Activated naive CD4-positive, alpha-beta T cell treated with anti-CD3 and anti-CD28 coated beads, Interleukin-2, amount 50 U/mL, for 24 hours (primary cell): ENCODE measurements at regions not wholly inside any gene's neighbourhood (a gene's known extent, or its start where the extent isn't known, plus 50 kb on each side); places are given as distances from the start of the nearest gene placed in this dataset.
"Not testable (repeated sequence)": the region's sequence is repeated elsewhere in the genome, so short reads cannot be mapped to it uniquely, and the experiment has no call there.

Source experiments
- H3K27ac Mint-ChIP-seq: one replicate; pipeline ENCODE4 v1.8.0; 2021; ENCODE audit warnings: mild to moderate bottlenecking, mixed read lengths
- H3K27me3 Mint-ChIP-seq: one replicate; pipeline ENCODE4 v1.8.0; 2021; ENCODE audit warnings: mixed read lengths
- H3K36me3 Mint-ChIP-seq: one replicate; pipeline ENCODE4 v1.8.0; 2021; ENCODE audit warnings: mixed read lengths
- H3K4me1 Mint-ChIP-seq: one replicate; pipeline ENCODE4 v1.8.0; 2021; ENCODE audit warnings: mixed read lengths
- H3K4me3 Mint-ChIP-seq: one replicate; pipeline ENCODE4 v1.8.0; 2021; ENCODE audit warnings: mild to moderate bottlenecking, mixed read lengths
- H3K9me3 Mint-ChIP-seq: one replicate; pipeline ENCODE4 v1.8.0; 2021; ENCODE audit warnings: mixed read lengths

GRCh38 chr7:94311515-94311914 is 83.2 kb upstream of the COL1A2 start:
- Mint-ChIP-seq H3K27me3 (peaks cover 4% of the 10 kb centered on the region), H3K9me3 (peaks cover 14% of the 10 kb centered on the region), H3K27ac (no peak overlapping the region), H3K4me1 (no peaks in the 10 kb centered on the region), H3K4me3 (no peak overlapping the region), H3K36me3 (no peaks in the 10 kb centered on the region)

- Mint-ChIP-seq H3K27me3 (peaks cover 4% of the 10 kb centered on the region), H3K4me1 (no peaks in the 10 kb centered on the region), H3K36me3 (no peaks in the 10 kb centered on the region), H3K9me3 (peaks cover 8% of the 10 kb centered on the region), H3K27ac (no peak overlapping the region), H3K4me3 (no peak overlapping the region)
Observed at GRCh38 chr7:94313926-94314325, 80.8 kb upstream of the COL1A2 start.

- Mint-ChIP-seq H3K4me1 (no peaks in the 10 kb centered on the region), H3K9me3 (peaks cover 3% of the 10 kb centered on the region), H3K27me3 (peaks cover 2% of the 10 kb centered on the region), H3K36me3 (no peaks in the 10 kb centered on the region), H3K4me3 (no peak overlapping the region), H3K27ac (no peak overlapping the region)
Observed at GRCh38 chr7:94314413-94315410, 80.0 kb upstream of the COL1A2 start.

GRCh38 chr7:94321138-94321537 is 73.6 kb upstream of the COL1A2 start:
- not testable (repeated sequence) for H3K27ac Mint-ChIP-seq, H3K9me3 Mint-ChIP-seq, H3K36me3 Mint-ChIP-seq, H3K4me1 Mint-ChIP-seq, H3K4me3 Mint-ChIP-seq, H3K27me3 Mint-ChIP-seq

GRCh38 chr7:94323844-94324243 is 70.9 kb upstream of the COL1A2 start:
- Mint-ChIP-seq H3K4me3 (no peak overlapping the region), H3K4me1 (no peaks in the 10 kb centered on the region), H3K9me3 (no peaks in the 10 kb centered on the region), H3K27me3 (peaks cover 1% of the 10 kb centered on the region), H3K27ac (no peak overlapping the region), H3K36me3 (no peaks in the 10 kb centered on the region)

GRCh38 chr7:94324380-94325121 is 70.1 kb upstream of the COL1A2 start:
- Mint-ChIP-seq H3K9me3 (no peaks in the 10 kb centered on the region), H3K27me3 (peaks cover 1% of the 10 kb centered on the region), H3K27ac (no peak overlapping the region), H3K4me1 (no peaks in the 10 kb centered on the region), H3K36me3 (no peaks in the 10 kb centered on the region), H3K4me3 (no peak overlapping the region)

GRCh38 chr7:94325122-94325475 is 69.6 kb upstream of the COL1A2 start:
- H3K27ac Mint-ChIP-seq, result no peak overlapping the region
- H3K4me1 Mint-ChIP-seq, result no peaks in the 10 kb centered on the region
- H3K4me3 Mint-ChIP-seq, result no peak overlapping the region
- no peaks in the 10 kb centered on the region for H3K9me3 Mint-ChIP-seq
- H3K27me3 Mint-ChIP-seq, result peaks cover 1% of the 10 kb centered on the region
- no peaks in the 10 kb centered on the region for H3K36me3 Mint-ChIP-seq

GRCh38 chr7:94330269-94331020 is 64.2 kb upstream of the COL1A2 start:
- Mint-ChIP-seq H3K36me3 (no peaks in the 10 kb centered on the region), H3K4me3 (no peak overlapping the region), H3K9me3 (no peaks in the 10 kb centered on the region), H3K4me1 (no peaks in the 10 kb centered on the region), H3K27me3 (no peaks in the 10 kb centered on the region), H3K27ac (no peak overlapping the region)

- H3K27ac Mint-ChIP-seq, result no peak overlapping the region
Observed at GRCh38 chr7:94332571-94332970, 62.1 kb upstream of the COL1A2 start.

GRCh38 chr7:94333810-94334209 is 60.9 kb upstream of the COL1A2 start:
- Mint-ChIP-seq H3K4me3 (no peak overlapping the region), H3K4me1 (no peaks in the 10 kb centered on the region), H3K27ac (no peak overlapping the region), H3K27me3 (peaks cover 2% of the 10 kb centered on the region), H3K36me3 (no peaks in the 10 kb centered on the region), H3K9me3 (no peaks in the 10 kb centered on the region)

More at GRCh38 chr7:94332571-94332970, 62.1 kb upstream of the COL1A2 start:
- no peaks in the 10 kb centered on the region for H3K4me1 Mint-ChIP-seq
- H3K27me3 Mint-ChIP-seq, result peaks cover under 1% of the 10 kb centered on the region
- no peaks in the 10 kb centered on the region for H3K9me3 Mint-ChIP-seq
- H3K36me3 Mint-ChIP-seq, result no peaks in the 10 kb centered on the region
- H3K4me3 Mint-ChIP-seq, result no peak overlapping the region

- Mint-ChIP-seq H3K36me3 (no peaks in the 10 kb centered on the region), H3K9me3 (no peaks in the 10 kb centered on the region), H3K4me3 (no peak overlapping the region), H3K4me1 (no peaks in the 10 kb centered on the region), H3K27ac (no peak overlapping the region), H3K27me3 (peaks cover 2% of the 10 kb centered on the region)
Observed at GRCh38 chr7:94335586-94335985, 59.1 kb upstream of the COL1A2 start.

GRCh38 chr7:94336009-94336408 is 58.7 kb upstream of the COL1A2 start:
- H3K9me3 Mint-ChIP-seq, result no peaks in the 10 kb centered on the region
- no peaks in the 10 kb centered on the region for H3K4me1 Mint-ChIP-seq
- no peak overlapping the region for H3K4me3 Mint-ChIP-seq
- no peaks in the 10 kb centered on the region for H3K36me3 Mint-ChIP-seq
- H3K27ac Mint-ChIP-seq, result no peak overlapping the region
- peaks cover 2% of the 10 kb centered on the region for H3K27me3 Mint-ChIP-seq

- Mint-ChIP-seq H3K27ac (no peak overlapping the region), H3K4me1 (no peaks in the 10 kb centered on the region), H3K36me3 (no peaks in the 10 kb centered on the region), H3K27me3 (peaks cover 5% of the 10 kb centered on the region), H3K9me3 (no peaks in the 10 kb centered on the region), H3K4me3 (no peak overlapping the region)
Observed at GRCh38 chr7:94338921-94339371, 55.7 kb upstream of the COL1A2 start.

GRCh38 chr7:94344826-94345225 is 49.9 kb upstream of the COL1A2 start:
- H3K36me3 Mint-ChIP-seq, result no peaks in the 10 kb centered on the region
- H3K4me3 Mint-ChIP-seq, result no peak overlapping the region
- no peaks in the 10 kb centered on the region for H3K9me3 Mint-ChIP-seq
- H3K4me1 Mint-ChIP-seq, result no peaks in the 10 kb centered on the region
- H3K27ac Mint-ChIP-seq, result no peak overlapping the region
- H3K27me3 Mint-ChIP-seq, result peaks cover 3% of the 10 kb centered on the region
